DMS53 treated with DMSO at 0.1 percent for 48 hours (cell line): ENCODE measurements at regions not wholly inside any gene's neighbourhood (a gene's known extent, or its start where the extent isn't known, plus 50 kb on each side); places are given as distances from the start of the nearest gene placed in this dataset.

Experiments used
- DNase-seq: peaks from one replicate; lab custom pipeline; 2025; ENCODE audit not compliant: unreplicated experiment; lab: John Stamatoyannopoulos, UW

DNA sequence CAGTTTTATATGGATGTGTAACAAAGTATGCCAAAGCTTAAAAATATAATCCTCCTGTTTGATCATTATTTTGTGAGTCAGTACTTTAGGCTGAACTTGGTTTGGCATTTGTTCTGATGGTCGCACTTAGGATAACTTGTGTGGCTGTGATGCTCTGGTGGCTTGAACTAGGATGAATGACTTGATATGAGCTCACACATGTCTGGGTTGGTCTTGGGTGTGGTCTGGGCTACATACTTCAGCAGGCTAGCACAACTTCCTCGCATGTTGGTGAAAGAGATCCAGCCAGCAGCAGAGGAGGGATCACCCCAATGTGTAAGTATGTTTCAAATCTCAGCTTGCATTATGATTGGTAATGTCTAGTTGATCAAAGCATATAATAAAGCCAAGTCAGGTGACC lies 969.1 kb upstream of the PCDH9 start:
- DNase-seq = no peak

DNA sequence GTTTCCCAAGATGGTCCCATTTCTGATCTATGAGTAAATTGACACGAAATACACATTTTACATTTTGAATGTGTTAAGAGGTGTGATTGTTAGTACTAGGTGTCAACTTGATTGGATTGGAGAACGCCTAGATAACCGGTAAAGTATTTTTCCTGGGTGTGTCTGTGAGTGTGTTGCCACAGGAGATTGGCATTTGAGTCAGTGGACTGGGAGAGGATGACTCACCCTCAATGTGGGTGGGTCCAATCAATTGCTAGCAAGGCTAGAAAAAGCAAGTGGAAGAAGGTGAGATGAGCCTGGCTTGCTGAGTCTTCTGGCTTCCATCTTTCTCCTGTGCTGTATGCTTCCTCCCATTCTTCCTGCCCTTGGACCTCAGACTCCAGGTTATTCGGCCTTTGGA lies 960.7 kb upstream of the PCDH9 start:
- DNase-seq = no peak

DNA sequence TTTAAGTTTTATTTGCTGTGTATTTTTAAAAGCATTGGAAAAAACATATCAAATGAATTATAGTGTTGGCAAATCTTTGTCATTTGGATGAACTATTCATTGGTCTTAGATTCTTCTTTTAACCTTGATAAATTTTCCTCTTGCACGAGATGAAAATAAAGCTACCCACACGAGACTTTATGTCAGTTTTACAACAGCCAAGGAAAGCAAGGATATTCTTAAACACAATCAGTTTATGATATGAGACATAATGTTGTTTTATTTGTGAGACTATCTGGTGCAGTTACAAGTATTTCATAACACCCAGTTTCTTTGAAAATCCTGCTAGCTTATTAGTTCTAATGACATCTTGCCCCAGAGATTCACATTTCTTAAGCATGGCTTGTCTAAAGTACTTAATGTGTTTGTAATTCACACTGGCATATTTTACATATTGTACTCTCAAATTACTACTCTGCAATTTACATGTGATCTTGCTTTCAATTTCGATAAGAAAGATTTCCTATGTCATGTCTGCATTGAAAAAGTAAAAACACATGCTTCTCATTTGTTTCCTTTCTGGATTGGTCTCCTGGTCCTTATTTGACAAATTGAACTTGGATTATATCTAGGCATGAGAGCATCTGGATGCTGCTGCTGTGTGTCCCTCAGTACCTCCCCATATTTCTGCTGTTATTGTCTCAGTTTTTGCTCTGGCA lies 955.5 kb upstream of the PCDH9 start:
- no peak for DNase-seq

- DNase-seq = no peak
These were observed 946.3 kb upstream of the PCDH9 start for GRCh38 chr13:68176475-68176874.

DNA sequence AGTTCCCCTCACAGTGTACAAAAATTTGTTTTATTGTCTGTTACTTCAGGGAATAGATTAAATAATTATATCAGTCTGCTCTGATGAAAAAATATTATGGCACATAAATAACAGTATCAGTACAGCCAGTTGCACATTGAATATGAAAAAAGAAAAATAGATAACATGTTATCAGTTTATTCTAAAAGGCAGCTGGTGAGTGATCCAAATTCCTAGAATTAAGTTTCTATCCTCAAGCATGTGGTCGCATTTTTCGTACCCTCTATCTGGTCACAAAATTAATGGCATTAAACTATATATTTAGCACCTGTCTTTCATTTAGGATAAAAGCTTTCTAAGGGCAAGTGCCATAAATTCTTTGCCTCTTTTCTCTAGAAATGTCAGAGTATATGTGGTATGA lies 944.8 kb upstream of the PCDH9 start:
- DNase-seq = no peak

DNA sequence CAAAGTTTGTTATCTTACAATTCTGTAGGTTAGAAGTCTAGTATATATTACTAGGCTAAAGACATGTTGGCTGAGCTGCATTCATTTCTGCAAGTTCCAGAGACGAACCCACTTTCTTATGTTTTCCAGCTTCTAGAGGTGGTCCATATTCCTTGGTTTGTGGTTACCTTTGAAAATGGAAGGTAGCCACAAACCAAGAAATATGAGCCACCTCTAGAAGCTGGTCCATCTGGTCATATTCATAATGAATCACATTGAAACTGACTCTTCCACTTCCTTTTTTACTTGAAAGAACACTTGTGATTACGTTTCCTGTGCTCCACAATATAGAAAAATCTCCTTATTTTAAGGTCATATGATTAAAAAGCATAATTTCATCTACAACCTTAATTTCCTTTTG lies 943.0 kb upstream of the PCDH9 start:
- DNase-seq = no peak

- no peak for DNase-seq
These were observed 940.8 kb upstream of the PCDH9 start for GRCh38 chr13:68170961-68171360.

- no peak for DNase-seq
These were observed 938.3 kb upstream of the PCDH9 start for GRCh38 chr13:68168448-68168847.

DNA sequence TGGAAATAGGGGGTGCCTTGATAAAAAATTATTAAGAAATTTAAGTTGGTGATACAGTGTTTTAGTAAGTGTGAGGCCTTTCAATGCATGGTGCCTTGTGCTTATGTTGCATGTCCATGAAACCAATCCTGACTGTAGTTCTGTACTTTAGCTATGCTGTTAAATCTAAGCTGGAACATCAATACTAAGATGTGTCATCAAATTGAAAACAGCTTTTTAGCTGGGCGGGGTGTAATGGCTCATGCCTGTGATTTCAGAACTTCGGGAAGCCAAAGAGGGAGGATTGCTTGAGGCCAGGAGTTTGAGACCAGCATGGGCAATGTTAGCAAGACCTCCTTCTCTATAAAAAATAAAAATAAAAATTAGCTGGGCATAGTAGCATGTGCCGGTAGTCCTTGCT lies 930.3 kb upstream of the PCDH9 start:
- DNase-seq = no peak

DNA sequence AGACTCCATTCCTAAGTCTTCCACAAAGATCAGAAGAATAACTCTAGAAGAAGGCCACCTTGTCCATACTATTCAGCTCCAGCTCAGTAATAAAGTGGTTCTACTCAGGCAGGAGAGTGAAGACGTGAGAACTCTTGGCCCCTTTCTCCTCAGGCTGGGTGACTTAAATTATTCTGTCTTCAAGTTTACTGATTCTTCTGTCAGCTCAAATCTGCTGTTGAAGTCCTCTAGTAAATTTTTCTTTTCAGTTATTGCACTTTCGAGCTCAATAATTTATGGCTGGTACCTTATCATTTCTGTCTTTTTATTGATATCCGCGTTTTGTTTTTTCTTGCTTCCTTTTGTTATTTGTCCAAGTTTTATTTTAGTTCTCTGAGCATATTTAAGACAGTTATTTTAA lies 922.3 kb upstream of the PCDH9 start:
- DNase-seq = no peak

- no peak for DNase-seq
These were observed 915.7 kb upstream of the PCDH9 start for GRCh38 chr13:68145852-68146251.

- DNase-seq = no peak
These were observed 898.3 kb upstream of the PCDH9 start for GRCh38 chr13:68128297-68128915.

DNA sequence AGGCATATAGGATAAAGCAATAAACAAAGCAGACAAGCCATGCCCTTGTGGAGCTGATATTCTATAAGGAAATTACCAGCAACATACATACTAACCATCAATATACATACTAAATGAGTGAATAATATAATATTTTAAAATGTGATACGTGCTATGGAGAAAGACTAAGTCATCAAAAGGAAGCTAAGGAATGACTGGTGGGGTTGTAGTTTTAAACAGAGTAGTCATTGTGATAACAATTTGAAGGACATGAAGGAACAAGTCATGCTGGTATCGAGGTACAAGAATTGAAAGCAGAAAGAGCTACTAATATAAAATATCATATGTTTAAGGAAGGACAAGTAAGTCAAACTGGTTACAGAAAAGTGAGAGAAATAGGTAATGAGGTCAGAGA lies 894.9 kb upstream of the PCDH9 start:
- DNase-seq = no peak

DNA sequence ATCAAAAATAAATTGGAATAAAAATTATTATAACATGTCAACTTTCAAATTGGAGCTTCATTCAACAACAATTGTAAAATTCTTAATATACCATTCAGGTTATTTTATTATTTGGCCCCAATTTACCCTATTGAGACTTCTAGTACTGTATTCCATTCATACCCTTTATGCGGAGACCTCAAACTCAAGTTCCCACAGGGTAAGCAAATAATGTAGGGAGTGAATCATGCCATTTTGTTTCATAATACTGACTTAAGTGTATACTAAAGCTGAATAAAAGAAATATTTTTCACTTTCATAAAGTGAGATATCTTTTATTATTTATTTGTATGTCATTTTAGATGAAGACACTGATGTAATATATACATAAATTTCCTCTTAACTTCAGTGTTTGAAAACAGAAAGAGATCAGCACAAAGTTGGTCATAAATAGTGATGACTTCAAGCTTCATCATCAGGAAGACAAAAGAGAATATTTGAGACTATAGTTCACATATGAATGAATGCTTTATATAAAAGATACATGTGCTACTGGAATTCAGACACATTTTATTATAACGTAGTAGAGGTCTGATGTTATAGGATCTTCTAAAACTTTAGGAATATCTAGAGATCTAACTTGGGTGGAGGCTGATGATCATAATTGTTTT lies 894.4 kb upstream of the PCDH9 start:
- DNase-seq = no peak

GRCh38 chr13:68110178-68110768 lies 880.1 kb upstream of the PCDH9 start:
- DNase-seq = no peak

- DNase-seq = no peak
These were observed 877.5 kb upstream of the PCDH9 start for GRCh38 chr13:68107667-68108066.

DNA sequence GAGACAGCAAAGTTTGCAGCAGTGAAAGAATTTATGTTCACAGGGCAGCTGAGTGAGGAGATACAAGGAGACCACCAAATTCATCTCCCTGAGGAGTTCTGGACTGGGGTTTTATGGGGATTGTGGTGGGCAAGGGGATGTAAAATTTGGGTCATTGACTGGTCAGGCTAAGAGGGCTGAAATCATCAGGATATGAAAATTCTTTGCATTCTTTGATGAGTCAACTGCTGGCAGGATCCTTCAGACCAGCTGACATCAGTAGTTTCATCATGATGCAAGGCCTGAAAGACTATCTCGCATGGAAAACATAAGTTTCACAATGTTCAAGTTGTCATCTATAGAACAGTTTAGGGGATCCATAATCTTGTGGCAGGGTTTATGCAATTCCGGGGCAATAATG lies 869.5 kb upstream of the PCDH9 start:
- DNase-seq = no peak

DNA sequence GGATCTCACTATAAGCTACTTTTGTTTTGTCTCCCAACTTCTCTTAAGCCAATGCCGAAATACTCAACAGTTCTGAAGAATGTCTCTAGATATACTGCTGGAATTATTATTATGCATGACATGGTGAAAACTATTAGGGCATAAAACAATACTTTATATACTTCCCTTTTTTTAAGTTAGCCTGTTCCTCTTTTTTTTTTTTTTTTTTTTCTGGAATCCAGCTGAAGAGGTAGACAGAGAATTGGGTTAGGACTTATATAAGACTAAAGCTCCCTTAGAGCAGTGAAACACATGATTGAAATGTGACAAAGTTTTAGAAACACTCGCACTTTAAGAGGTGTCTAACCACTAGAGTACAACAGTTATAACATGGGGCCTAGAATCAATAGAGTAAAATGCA lies 850.9 kb upstream of the PCDH9 start:
- no peak for DNase-seq

- no peak for DNase-seq
These were observed 848.7 kb upstream of the PCDH9 start for GRCh38 chr13:68078874-68079273.

DNA sequence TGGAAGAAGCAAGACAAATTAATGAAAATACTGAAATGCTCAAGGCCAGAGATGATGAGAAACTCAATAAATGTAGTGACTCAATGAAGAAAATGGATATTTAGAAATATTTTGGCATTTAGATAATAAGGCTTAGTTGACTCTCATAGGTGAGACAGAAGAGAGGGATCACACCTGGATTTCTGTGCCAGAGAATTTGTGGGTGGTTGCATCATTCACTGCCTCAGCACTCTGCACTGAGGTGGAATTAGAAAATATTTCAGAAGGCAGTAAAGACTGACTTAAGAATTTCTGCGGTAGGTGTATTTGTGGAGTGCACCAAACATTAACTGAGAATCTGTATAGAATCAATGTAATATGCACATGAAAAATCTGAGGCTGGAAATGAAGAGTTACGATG lies 848.3 kb upstream of the PCDH9 start:
- no peak for DNase-seq

- no peak for DNase-seq
These were observed 845.9 kb upstream of the PCDH9 start for GRCh38 chr13:68076046-68076445.

GRCh38 chr13:68066879-68067513 lies 836.9 kb upstream of the PCDH9 start:
- DNase-seq = no peak
